ENCODE measurements at regions not wholly inside any gene's neighbourhood (a gene's known extent, or its start where the extent isn't known, plus 50 kb on each side); places are given as distances from the start of the nearest gene placed in this dataset.

GRCh38 chr13:63706751-63707150, 2291.1 kb upstream of the PCDH20 start:
- no peak for TF ChIP-seq ZC3H10 (CRISPR knock-in tag; IDR thresholded peaks at IDR 0.05)
- no peak for TF ChIP-seq TSHZ2 (CRISPR knock-in tag; IDR thresholded peaks at IDR 0.05)
- TF ChIP-seq PATZ1 (CRISPR knock-in tag; IDR thresholded peaks at IDR 0.05; ENCODE audit: borderline replicate concordance), result no peak
- no peak for TF ChIP-seq ESRRG (CRISPR knock-in tag; IDR thresholded peaks at IDR 0.05)
